Esophagus squamous epithelium (tissue), 5 donors: ENCODE measurements at regions not wholly inside any gene's neighbourhood (a gene's known extent, or its start where the extent isn't known, plus 50 kb on each side); places are given as distances from the start of the nearest gene placed in this dataset.
"Not testable (repeated sequence)": the region's sequence is repeated elsewhere in the genome, so short reads cannot be mapped to it uniquely, and the experiment has no call there.

Experiments
- DNase-seq: peaks from one replicate; lab custom pipeline; 2025; lab: John Stamatoyannopoulos, UW
- H3K27ac ChIP-seq, 4 donors: fragments of 200-600 bp; sonication (generic); one replicate each; pipeline ENCODE4 v1.5.1; 2016 to 2019; ENCODE audit warnings: mild to moderate bottlenecking in 1 of 4
- H3K27me3 ChIP-seq, 4 donors: fragments of 200-600 bp; sonication (generic); 1 replicate in 3 of 4; 2 replicates in 1 of 4; pipeline versions ENCODE4 v1.5.1 to v1.6.0; 2017 to 2021; ENCODE audit warnings: antibody characterized with exemption in 1 of 4
- H3K36me3 ChIP-seq, 3 donors: fragments of 200-600 bp; sonication (generic); one replicate each; pipeline ENCODE4 v1.5.1; 2016 to 2019
- H3K4me1 ChIP-seq, 3 donors: fragments of 200-600 bp; sonication (generic); one replicate each; pipeline ENCODE4 v1.5.1; 2017 to 2019
- H3K4me3 ChIP-seq, 4 donors: fragments of 200-600 bp; sonication (generic); 1 replicate in 3 of 4; 2 replicates in 1 of 4; pipeline ENCODE4 v1.5.1; 2016 to 2019; ENCODE audit warnings: mild to moderate bottlenecking in 2 of 4, moderate library complexity in 1 of 4
- H3K9me3 ChIP-seq, 3 donors: fragments of 200-600 bp; sonication (generic); one replicate each; pipeline ENCODE4 v1.5.1; 2016 to 2019
- CTCF ChIP-seq, 6 experiments: fragments of 450-650 bp in 4 of 6; fragments of 200-600 bp in 2 of 6; sonication (generic) in 2 of 6; IDR thresholded peaks; one replicate each; pipeline ENCODE4 v1.5.1; 2016 to 2019; ENCODE audit warnings: antibody characterized with exemption in 6 of 6, mild to moderate bottlenecking in 4 of 6, moderate library complexity in 4 of 6
- POLR2A ChIP-seq, 4 donors: fragments of 450-650 bp; IDR thresholded peaks; one replicate each; pipeline ENCODE4 v1.6.1; 2017; ENCODE audit warnings: antibody characterized with exemption in 4 of 4, mild to moderate bottlenecking in 4 of 4, moderate library complexity in 3 of 4
- WGBS, 2 donors: methylation state at CpG; one replicate each; pipeline ENCODE4 v1.1.5; 2018; 5-methylcytosine and 5-hydroxymethylcytosine counted together
- intact Hi-C: fragments of 100-400 bp; cut with DNase I; formaldehyde crosslinking; loops from one replicate; pipeline ENCODE4 v1.15.0; 2022
- donor health status: DM: yes; HTN: yes; CAD: no.

- intact Hi-C loops, result no loop called here
- TF ChIP-seq CTCF (IDR thresholded peaks at IDR 0.05) (no peak), POLR2A (IDR thresholded peaks at IDR 0.05) (no peak)
Observed at GRCh38 chr10:120186506-120186905, 270.5 kb upstream of the PLPP4 start.

GRCh38 chr10:120187168-120187567, 269.9 kb upstream of the PLPP4 start:
- DNase-seq, H3K27ac ChIP-seq, H3K4me3 ChIP-seq, intact Hi-C loops, H3K36me3 ChIP-seq, H3K4me1 ChIP-seq, H3K27me3 ChIP-seq, H3K9me3 ChIP-seq: not testable (repeated sequence)
- WGBS, 2 donors, result 71 to 83% methylated on average over 1 of the region's 1 CpG

More at GRCh38 chr10:120186506-120186905, 270.5 kb upstream of the PLPP4 start:
- no peak for DNase-seq
- Histone ChIP-seq H3K27ac (no peak overlapping the region), H3K4me3 (no peak overlapping the region), H3K4me1 (no peaks in the 10 kb centered on the region), H3K36me3 (no peaks in the 10 kb centered on the region), H3K27me3 (no peaks in the 10 kb centered on the region), H3K9me3 (no peaks in the 10 kb centered on the region)
- WGBS, 2 donors, result 80 to 91% methylated on average over 1 of the region's 1 CpG

GRCh38 chr10:120188950-120189349, 268.1 kb upstream of the PLPP4 start:
- Histone ChIP-seq H3K36me3 (no peaks in the 10 kb centered on the region), H3K27ac (no peak overlapping the region), H3K27me3 (no peaks in the 10 kb centered on the region), H3K4me3 (no peak overlapping the region), H3K4me1 (no peaks in the 10 kb centered on the region), H3K9me3 (no peaks in the 10 kb centered on the region)
- no peak for TF ChIP-seq POLR2A (IDR thresholded peaks at IDR 0.05)
- no peak for DNase-seq
- WGBS, 2 donors, result 36 to 38% methylated on average over 2 of the region's 2 CpGs
- intact Hi-C loops, result no loop called here

- Histone ChIP-seq H3K27me3 (no peaks in the 10 kb centered on the region), H3K4me3 (no peak overlapping the region), H3K36me3 (no peaks in the 10 kb centered on the region), H3K27ac (no peak overlapping the region), H3K9me3 (no peaks in the 10 kb centered on the region), H3K4me1 (no peaks in the 10 kb centered on the region)
- DNase-seq, result no peak
- intact Hi-C loops, result no loop called here
- WGBS, 2 donors, result 78 to 100% methylated on average over 1 to 2 of the region's 2 CpGs
- TF ChIP-seq CTCF (IDR thresholded peaks at IDR 0.05), result no peak
- no peak for TF ChIP-seq POLR2A (IDR thresholded peaks at IDR 0.05)
Observed at GRCh38 chr10:120195984-120196712, 260.9 kb upstream of the PLPP4 start.

- TF ChIP-seq POLR2A (IDR thresholded peaks at IDR 0.05), result no peak
- TF ChIP-seq CTCF (IDR thresholded peaks at IDR 0.05), result no peak
- Histone ChIP-seq H3K27ac (peak overlapping the region in 1 of 4 donors; percentile 13), H3K9me3 (no peaks in the 10 kb centered on the region), H3K4me3 (no peak overlapping the region), H3K4me1 (peaks cover 0 to 23% (median 0%) of the 10 kb centered on the region in 3 donors), H3K36me3 (no peaks in the 10 kb centered on the region), H3K27me3 (no peaks in the 10 kb centered on the region)
- 25 to 27% methylated on average over 4 to 6 of the region's 6 CpGs for WGBS, 2 donors
- DNase-seq, result no peak
- intact Hi-C loops, result no loop called here
Observed at GRCh38 chr10:120204877-120205276, 252.2 kb upstream of the PLPP4 start.

- Histone ChIP-seq H3K27me3 (no peaks in the 10 kb centered on the region), H3K36me3 (no peaks in the 10 kb centered on the region), H3K27ac (peak overlapping the region in 1 of 4 donors; percentile 13), H3K4me3 (no peak overlapping the region), H3K4me1 (peaks cover 0 to 23% (median 0%) of the 10 kb centered on the region in 3 donors), H3K9me3 (no peaks in the 10 kb centered on the region)
- DNase-seq, result no peak
- 23 to 47% methylated on average over 2 of the region's 2 CpGs for WGBS, 2 donors
- intact Hi-C loops, result no loop called here
- no peak for TF ChIP-seq CTCF (IDR thresholded peaks at IDR 0.05)
- no peak for TF ChIP-seq POLR2A (IDR thresholded peaks at IDR 0.05)
Observed at GRCh38 chr10:120205368-120206018, 251.5 kb upstream of the PLPP4 start.
